WTC11 (cell line): ENCODE measurements at regions not wholly inside any gene's neighbourhood (a gene's known extent, or its start where the extent isn't known, plus 50 kb on each side); places are given as distances from the start of the nearest gene placed in this dataset.

Source experiments
- ATAC-seq: fragments of 200-7000 bp; cut with Tn5 transposase; 2 replicates; pipeline ENCODE4 v1.10.0; 2021; ENCODE audit warnings: mild to moderate bottlenecking, moderate library complexity
- CTCF ChIA-PET: fragments of 300-600 bp; sonication (Branson Sonifier 250); formaldehyde crosslinking; loops from one replicate; lab custom pipeline; 2021; ENCODE audit warnings: antibody characterized with exemption; lab: Charles Lee
- POLR2A ChIA-PET: fragments of 350-600 bp; sonication (Branson Sonifier 250); formaldehyde crosslinking; loops from one replicate; lab custom pipeline; 2021; ENCODE audit warnings: antibody characterized with exemption; lab: Charles Lee
- DNase-seq: peaks from one replicate; pipeline ENCODE4 v3.0.0; 2021; ENCODE audit warnings: low spot score
- H3K27ac Mint-ChIP-seq: 2 replicates; pipeline ENCODE4 v1.8.0; 2021; ENCODE audit warnings: mixed read lengths
- H3K27me3 Mint-ChIP-seq: 2 replicates; pipeline ENCODE4 v1.8.0; 2021; ENCODE audit warnings: low read depth, mild to moderate bottlenecking, moderate library complexity, mixed read lengths
- H3K36me3 Mint-ChIP-seq: 2 replicates; pipeline ENCODE4 v1.8.0; 2021; ENCODE audit warnings: mixed read lengths
- H3K4me1 Mint-ChIP-seq: 2 replicates; pipeline ENCODE4 v1.8.0; 2022; ENCODE audit warnings: mixed read lengths
- H3K4me3 Mint-ChIP-seq: 2 replicates; pipeline ENCODE4 v1.8.0; 2021; ENCODE audit warnings: mild to moderate bottlenecking, moderate library complexity, mixed read lengths
- H3K9me3 Mint-ChIP-seq: 2 replicates; pipeline ENCODE4 v1.8.0; 2021; ENCODE audit warnings: mixed read lengths
- CREM ChIP-seq: sonication (generic); formaldehyde crosslinking; IDR thresholded peaks from 2 replicates; pipeline ENCODE4 v1.8.1; 2022; ENCODE audit warnings: mild to moderate bottlenecking, missing genetic modification reagents, moderate library complexity
- ELF4 ChIP-seq: sonication (generic); formaldehyde crosslinking; IDR thresholded peaks from 2 replicates; pipeline ENCODE4 v1.8.1; 2022; ENCODE audit warnings: low read depth, mild to moderate bottlenecking, moderate library complexity, missing genetic modification reagents
- FOXP1 ChIP-seq: sonication (generic); formaldehyde crosslinking; IDR thresholded peaks from 2 replicates; pipeline ENCODE4 v1.8.0; 2022; ENCODE audit warnings: missing genetic modification reagents, mild to moderate bottlenecking, moderate library complexity, borderline replicate concordance
- GRHL2 ChIP-seq: fragments of 250-450 bp; sonication (Bioruptor Pico); IDR thresholded peaks from 2 replicates; pipeline ENCODE4 v1.8.0; 2022; ENCODE audit warnings: mild to moderate bottlenecking, moderate library complexity; ENCODE audit not compliant: insufficient replicate concordance, severe bottlenecking
- KAT7 ChIP-seq: sonication (generic); formaldehyde crosslinking; IDR thresholded peaks from 2 replicates; pipeline ENCODE4 v1.8.1; 2023; ENCODE audit warnings: missing genetic modification reagents, mild to moderate bottlenecking, borderline replicate concordance
- NFYB ChIP-seq: sonication (generic); formaldehyde crosslinking; conservative IDR thresholded peaks from 2 replicates; pipeline ENCODE4 v1.8.0; 2022; ENCODE audit warnings: low read depth, missing genetic modification reagents
- NR2C2 ChIP-seq: sonication (generic); formaldehyde crosslinking; IDR thresholded peaks from 2 replicates; pipeline ENCODE4 v1.8.0; 2022; ENCODE audit warnings: mild to moderate bottlenecking, missing genetic modification reagents
- PRDM15 ChIP-seq: sonication (generic); formaldehyde crosslinking; IDR thresholded peaks from 2 replicates; pipeline ENCODE4 v1.8.0; 2022; ENCODE audit warnings: missing genetic modification reagents
- SMAD3 ChIP-seq: sonication (generic); formaldehyde crosslinking; IDR thresholded peaks from 2 replicates; pipeline ENCODE4 v1.8.0; 2022; ENCODE audit warnings: missing genetic modification reagents, mild to moderate bottlenecking, borderline replicate concordance
- SMAD4 ChIP-seq: sonication (generic); formaldehyde crosslinking; IDR thresholded peaks from 2 replicates; pipeline ENCODE4 v1.8.0; 2022; ENCODE audit warnings: mild to moderate bottlenecking, missing genetic modification reagents
- TCF7 ChIP-seq: sonication (generic); formaldehyde crosslinking; IDR thresholded peaks from 2 replicates; pipeline ENCODE4 v1.8.0; 2022; ENCODE audit warnings: mild to moderate bottlenecking, low read depth, missing genetic modification reagents, moderate library complexity
- TP53 ChIP-seq: sonication (generic); formaldehyde crosslinking; IDR thresholded peaks from 2 replicates; pipeline ENCODE4 v1.8.1; 2023; ENCODE audit warnings: mild to moderate bottlenecking, missing genetic modification reagents
- USF2 ChIP-seq: sonication (generic); formaldehyde crosslinking; IDR thresholded peaks from 2 replicates; pipeline ENCODE4 v1.8.1; 2023; ENCODE audit warnings: mild to moderate bottlenecking, missing genetic modification reagents, moderate library complexity
- ZBTB21 ChIP-seq: sonication (generic); formaldehyde crosslinking; IDR thresholded peaks from 2 replicates; pipeline ENCODE4 v1.8.1; 2023; ENCODE audit warnings: mild to moderate bottlenecking, missing genetic modification reagents, borderline replicate concordance
- ZBTB43 ChIP-seq: sonication (generic); formaldehyde crosslinking; IDR thresholded peaks from 2 replicates; pipeline ENCODE4 v1.8.1; 2023; ENCODE audit warnings: mild to moderate bottlenecking, missing genetic modification reagents
- ZMAT4 ChIP-seq: fragments of 250-450 bp; sonication (Bioruptor Pico); IDR thresholded peaks from 2 replicates; pipeline ENCODE4 v1.9.0; 2021; ENCODE audit warnings: mild to moderate bottlenecking
- ZNF121 ChIP-seq: sonication (generic); formaldehyde crosslinking; IDR thresholded peaks from 2 replicates; pipeline ENCODE4 v1.8.0; 2023; ENCODE audit warnings: missing genetic modification reagents
- ZNF263 ChIP-seq: sonication (generic); formaldehyde crosslinking; IDR thresholded peaks from 2 replicates; pipeline ENCODE4 v1.8.1; 2022; ENCODE audit warnings: low read depth, mild to moderate bottlenecking, moderate library complexity, missing genetic modification reagents
- ZNF532 ChIP-seq: fragments of 250-450 bp; sonication (Bioruptor Pico); IDR thresholded peaks from 2 replicates; pipeline ENCODE4 v1.9.0; 2021; ENCODE audit warnings: mild to moderate bottlenecking, borderline replicate concordance
- ZNF671 ChIP-seq: fragments of 250-450 bp; sonication (Bioruptor Pico); IDR thresholded peaks from 2 replicates; pipeline ENCODE4 v1.8.0; 2021; ENCODE audit warnings: mild to moderate bottlenecking

GRCh38 chr10:83108565-83109333, 1030.6 kb upstream of the GHITM start:
- peaks cover 21% of the 10 kb centered on the region for H3K36me3 Mint-ChIP-seq
- TF ChIP-seq ZNF671 (CRISPR knock-in tag) (no peak), TCF7 (CRISPR knock-in tag) (no peak), ZBTB43 (no peak), ELF4 (CRISPR knock-in tag) (no peak), ZNF263 (no peak), ZBTB21 (CRISPR knock-in tag) (no peak), USF2 (CRISPR knock-in tag) (no peak), GRHL2 (CRISPR knock-in tag) (no peak), KAT7 (CRISPR knock-in tag) (no peak), ZNF532 (CRISPR knock-in tag) (no peak), NFYB (CRISPR knock-in tag) (no peak), SMAD4 (CRISPR knock-in tag) (no peak), PRDM15 (CRISPR knock-in tag) (no peak), NR2C2 (CRISPR knock-in tag) (no peak)
- CTCF ChIA-PET: no interaction called here
- H3K27me3 Mint-ChIP-seq: peaks cover 3% of the 10 kb centered on the region; the same call in 1 of the 2 replicates
- DNase-seq: no peak
- peaks cover 43% of the 10 kb centered on the region for H3K9me3 Mint-ChIP-seq
- ATAC-seq: no peak
- POLR2A ChIA-PET: no interaction called here
- H3K4me3 Mint-ChIP-seq: no peak overlapping the region
- no peak overlapping the region for H3K27ac Mint-ChIP-seq
- no peaks in the 10 kb centered on the region for H3K4me1 Mint-ChIP-seq

- DNase-seq (no peak), ATAC-seq (no peak)
- Mint-ChIP-seq H3K27me3 (no peaks in the 10 kb centered on the region), H3K4me3 (no peak overlapping the region), H3K36me3 (no peaks in the 10 kb centered on the region), H3K27ac (no peak overlapping the region), H3K4me1 (no peaks in the 10 kb centered on the region), H3K9me3 (no peaks in the 10 kb centered on the region)
- POLR2A ChIA-PET: no interaction called here
- CTCF ChIA-PET: no interaction called here
- no peak for TF ChIP-seq GRHL2 (CRISPR knock-in tag)
- no peak for TF ChIP-seq FOXP1 (CRISPR knock-in tag)
- no peak for TF ChIP-seq ZNF532 (CRISPR knock-in tag)
- TF ChIP-seq SMAD3 (CRISPR knock-in tag): no peak
- no peak for TF ChIP-seq TP53 (CRISPR knock-in tag)
- no peak for TF ChIP-seq CREM (CRISPR knock-in tag)
- TF ChIP-seq ZMAT4: no peak
- no peak for TF ChIP-seq ZNF121 (CRISPR knock-in tag)
Observed at GRCh38 chr10:83119346-83119745, 1020.0 kb upstream of the GHITM start.
